Astrocyte of the spinal cord (primary cell): ENCODE measurements at regions not wholly inside any gene's neighbourhood (a gene's known extent, or its start where the extent isn't known, plus 50 kb on each side); places are given as distances from the start of the nearest gene placed in this dataset.
A peak's percentile ranks its signal among the peaks of the same experiment; 100 is the strongest.

Experiments used
- DNase-seq: peaks from one replicate; pipeline ENCODE4 v3.0.0; 2011; ENCODE audit warnings: low read depth, low spot score
- H3K4me3 ChIP-seq: 2 replicates; pipeline ENCODE4 v1.5.1; 2011; ENCODE audit warnings: low read depth, mild to moderate bottlenecking, low read length, moderate library complexity
- in situ Hi-C: cut with HindIII; loops from 2 replicates; pipeline ENCODE4 v1.10.0; 2017; ENCODE audit warnings: low sequenced_read_pairs
- TF ChIP-seq, protein P1 (sequence below): IDR thresholded peaks from 2 replicates; pipeline ENCODE4 v1.5.1; 2012; ENCODE audit warnings: low read depth, mild to moderate bottlenecking, low read length, inconsistent platforms

GRCh38 chr16:77558786-77559185, 124.0 kb upstream of the ADAMTS18 start:
- DNase-seq = no peak
- in situ Hi-C loops = no loop called here
- TF ChIP-seq, protein P1, sequence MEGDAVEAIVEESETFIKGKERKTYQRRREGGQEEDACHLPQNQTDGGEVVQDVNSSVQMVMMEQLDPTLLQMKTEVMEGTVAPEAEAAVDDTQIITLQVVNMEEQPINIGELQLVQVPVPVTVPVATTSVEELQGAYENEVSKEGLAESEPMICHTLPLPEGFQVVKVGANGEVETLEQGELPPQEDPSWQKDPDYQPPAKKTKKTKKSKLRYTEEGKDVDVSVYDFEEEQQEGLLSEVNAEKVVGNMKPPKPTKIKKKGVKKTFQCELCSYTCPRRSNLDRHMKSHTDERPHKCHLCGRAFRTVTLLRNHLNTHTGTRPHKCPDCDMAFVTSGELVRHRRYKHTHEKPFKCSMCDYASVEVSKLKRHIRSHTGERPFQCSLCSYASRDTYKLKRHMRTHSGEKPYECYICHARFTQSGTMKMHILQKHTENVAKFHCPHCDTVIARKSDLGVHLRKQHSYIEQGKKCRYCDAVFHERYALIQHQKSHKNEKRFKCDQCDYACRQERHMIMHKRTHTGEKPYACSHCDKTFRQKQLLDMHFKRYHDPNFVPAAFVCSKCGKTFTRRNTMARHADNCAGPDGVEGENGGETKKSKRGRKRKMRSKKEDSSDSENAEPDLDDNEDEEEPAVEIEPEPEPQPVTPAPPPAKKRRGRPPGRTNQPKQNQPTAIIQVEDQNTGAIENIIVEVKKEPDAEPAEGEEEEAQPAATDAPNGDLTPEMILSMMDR = no peak
- no peak overlapping the region for H3K4me3 ChIP-seq

- TF ChIP-seq, protein P1 = no peak
- in situ Hi-C loops = no loop called here
- no peak overlapping the region for H3K4me3 ChIP-seq
- DNase-seq = no peak
These were observed 127.7 kb upstream of the ADAMTS18 start for GRCh38 chr16:77562497-77562896.

- in situ Hi-C loops = no loop called here
- peak; percentile 54 for DNase-seq
- no peak overlapping the region for H3K4me3 ChIP-seq
- TF ChIP-seq, protein P1 = no peak
These were observed 130.1 kb upstream of the ADAMTS18 start for GRCh38 chr16:77564791-77565390.

DNA sequence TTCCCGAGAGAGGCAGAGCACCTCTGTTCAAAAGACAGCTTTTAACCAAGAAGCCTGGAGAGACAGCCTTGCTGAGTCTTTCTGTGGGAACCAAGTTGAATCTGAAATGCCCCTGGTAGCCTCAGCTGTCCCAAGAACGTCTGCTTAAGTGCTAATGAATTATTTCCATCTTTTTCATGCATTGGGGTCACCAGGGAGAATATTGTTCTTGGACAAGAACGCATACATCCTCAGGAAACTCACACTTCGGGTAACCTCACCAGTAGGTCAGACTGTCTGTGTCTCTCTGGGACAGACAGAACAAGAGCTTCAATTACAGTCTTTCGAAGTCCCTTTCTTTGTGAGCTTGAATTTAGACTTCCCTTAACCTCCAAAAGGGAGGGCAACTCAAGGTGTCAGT, 134.6 kb upstream of the ADAMTS18 start:
- TF ChIP-seq, protein P1 = no peak
- in situ Hi-C loops = no loop called here

DNA sequence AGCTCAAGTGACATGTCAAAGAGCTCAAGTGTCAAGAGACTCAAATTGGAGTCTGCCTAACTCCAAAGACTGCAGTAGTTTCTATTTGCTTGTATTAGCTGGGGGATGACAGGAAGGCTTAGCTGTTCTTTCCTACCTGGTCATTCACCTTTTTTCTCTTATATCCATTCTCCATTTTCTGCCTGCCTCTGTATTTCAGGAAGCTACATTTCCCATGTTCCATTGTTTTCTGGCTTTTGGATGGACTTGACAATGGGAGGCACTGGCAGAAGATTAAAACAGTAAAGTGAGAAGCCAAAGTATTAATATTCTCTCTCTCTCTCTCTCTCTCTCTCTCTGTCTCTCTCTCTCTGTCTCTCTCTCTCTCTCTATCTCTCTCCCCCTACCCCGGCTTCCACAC, 135.7 kb upstream of the ADAMTS18 start:
- TF ChIP-seq, protein P1 = no peak
- no peak overlapping the region for H3K4me3 ChIP-seq
- in situ Hi-C loops = no loop called here
- DNase-seq = no peak

More for the DNA sequence above, 134.6 kb upstream of the ADAMTS18 start:
- no peak overlapping the region for H3K4me3 ChIP-seq
- DNase-seq = no peak

GRCh38 chr16:77571115-77571862, 136.5 kb upstream of the ADAMTS18 start:
- in situ Hi-C loops = no loop called here
- no peak overlapping the region for H3K4me3 ChIP-seq
- TF ChIP-seq, protein P1 = no peak
- DNase-seq = no peak
